HG02642 (cell line): ENCODE measurements at regions not wholly inside any gene's neighbourhood (a gene's known extent, or its start where the extent isn't known, plus 50 kb on each side); places are given as distances from the start of the nearest gene placed in this dataset.

Experiments used
- ATAC-seq: cut with Tn5 transposase; IDR thresholded peaks from one replicate; pipeline ENCODE4 v1.9.1; 2021; ENCODE audit warnings: mild to moderate bottlenecking; ENCODE audit not compliant: unreplicated experiment, poor library complexity

DNA sequence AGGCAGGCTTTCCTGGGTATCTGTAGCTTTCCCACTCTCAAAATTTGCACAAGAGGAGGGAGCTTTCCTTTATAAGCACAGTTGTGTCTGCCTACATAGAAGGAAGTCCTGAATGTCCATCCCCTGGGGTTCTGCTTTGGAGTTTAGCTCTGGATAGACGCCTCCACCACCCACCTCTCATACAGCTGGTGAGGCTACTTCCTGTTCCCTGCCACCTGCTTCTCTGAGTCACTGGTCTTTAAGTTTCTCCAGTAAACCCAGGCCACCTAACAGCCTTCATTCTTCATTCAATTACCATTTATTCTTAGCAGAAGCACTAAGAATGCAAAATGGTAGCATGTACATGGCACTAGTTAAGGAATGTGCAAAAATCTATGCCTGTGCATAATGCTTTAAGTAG lies 407.8 kb downstream of the CDH2 start:
- no peak for ATAC-seq

DNA sequence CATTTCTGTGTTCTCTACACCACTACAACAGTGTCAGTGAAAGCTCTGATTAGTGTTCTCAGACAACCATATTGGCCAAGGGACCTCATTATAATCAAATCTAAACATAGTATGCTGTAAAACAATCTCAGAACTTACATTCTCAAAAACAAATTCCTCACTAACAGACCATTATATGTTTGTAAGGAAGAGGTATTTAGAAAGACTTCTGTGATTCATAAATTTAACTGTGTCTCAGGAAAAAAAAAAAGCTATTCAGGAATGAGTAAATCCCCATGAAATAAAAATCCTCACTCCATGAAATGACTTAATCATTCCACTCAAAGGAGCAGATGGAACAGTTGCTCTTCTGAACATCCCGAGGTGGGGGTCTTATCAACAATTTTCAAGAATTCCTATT lies 413.0 kb downstream of the CDH2 start:
- ATAC-seq: no peak

DNA sequence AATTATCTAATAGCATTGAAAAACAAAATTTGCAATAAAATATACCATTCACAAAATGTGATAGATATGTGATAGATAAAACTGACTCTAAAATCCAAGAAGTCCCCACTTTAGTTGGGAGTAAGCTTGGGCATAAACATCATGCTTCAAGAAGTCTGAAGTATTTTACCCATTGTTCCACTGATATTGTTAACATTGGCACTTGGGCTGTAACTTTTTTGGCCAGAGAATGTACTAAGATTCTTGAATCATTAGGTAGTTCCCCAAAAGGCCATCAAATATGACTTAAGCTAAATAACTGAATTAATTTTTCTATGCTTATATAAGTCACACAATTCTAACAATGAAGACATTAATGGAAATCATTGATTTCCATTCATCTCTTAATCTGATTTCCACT lies 413.6 kb downstream of the CDH2 start:
- ATAC-seq: no peak

DNA sequence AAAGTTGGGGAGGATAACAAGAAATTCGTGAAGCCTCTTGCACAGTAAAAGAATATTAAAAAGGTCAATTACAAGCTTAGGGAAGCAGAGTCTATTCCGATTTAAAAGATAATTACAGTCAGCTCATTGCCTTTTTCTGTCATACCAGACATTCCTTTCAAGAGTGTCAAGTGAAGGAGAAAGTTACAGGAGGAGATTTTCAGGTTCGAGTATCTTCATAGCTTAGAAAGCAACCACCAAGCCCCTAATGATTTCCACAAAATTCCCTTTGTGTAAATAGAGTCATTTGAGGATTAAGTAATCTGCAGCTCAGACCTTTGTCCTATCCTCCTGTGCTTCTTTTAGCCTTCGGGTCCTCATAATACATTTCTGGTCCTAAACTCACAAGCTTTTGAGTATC lies 414.9 kb downstream of the CDH2 start:
- no peak for ATAC-seq

DNA sequence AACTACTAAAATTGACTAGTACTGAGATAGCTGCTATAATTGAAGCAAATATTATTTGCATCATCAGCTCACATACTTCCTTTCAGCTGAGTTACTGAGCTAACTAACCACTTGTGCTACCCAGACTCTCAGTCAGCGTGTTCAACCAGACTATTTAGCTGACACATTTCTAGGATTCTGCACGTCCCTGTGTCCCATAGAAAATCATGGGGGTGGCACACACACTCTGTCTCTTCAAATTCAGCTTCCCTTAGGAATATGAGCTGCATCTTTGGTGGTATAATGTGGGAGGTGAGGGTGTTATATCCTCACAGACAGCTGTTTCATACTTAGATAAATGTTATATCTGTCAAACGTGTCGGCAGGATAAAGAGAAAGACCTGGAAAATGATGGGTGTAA lies 424.0 kb downstream of the CDH2 start:
- ATAC-seq: no peak

DNA sequence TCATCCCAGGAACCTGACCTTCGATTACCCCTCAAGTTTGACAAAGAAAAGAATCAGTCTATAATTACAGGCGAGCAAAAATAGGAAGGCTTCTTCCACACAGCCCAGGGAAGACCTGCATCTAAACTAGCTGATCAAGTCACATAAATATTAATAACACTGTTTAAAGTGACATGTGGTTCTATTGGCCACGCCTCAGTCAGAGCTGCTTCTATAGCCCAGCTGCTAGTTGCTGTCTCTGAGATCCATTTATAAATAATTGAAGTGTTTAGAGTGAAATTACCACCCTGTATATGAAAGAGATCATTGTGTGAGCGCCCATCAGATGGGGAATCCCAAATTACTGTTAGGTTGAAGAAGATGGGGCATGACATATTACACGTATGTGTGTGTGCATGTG lies 426.0 kb downstream of the CDH2 start:
- ATAC-seq: no peak

DNA sequence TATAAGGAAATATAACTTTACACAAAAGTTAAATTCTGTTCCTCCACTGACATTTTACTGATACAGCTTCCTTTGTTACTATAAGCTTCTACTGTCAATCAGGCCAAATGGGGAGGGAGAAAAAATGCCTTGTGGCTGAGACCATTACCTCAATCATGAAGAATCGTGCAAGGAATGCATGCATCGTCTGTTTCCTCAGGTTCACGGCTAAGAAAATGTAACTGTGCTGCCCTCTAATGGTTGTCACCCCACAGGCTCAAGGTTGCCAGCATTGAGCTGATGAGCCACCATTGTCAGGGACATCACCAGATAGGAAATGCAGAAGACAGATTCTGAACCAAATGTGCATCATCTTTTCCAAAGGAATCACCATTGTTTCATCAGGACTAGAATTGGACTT lies 426.9 kb downstream of the CDH2 start:
- ATAC-seq: no peak

DNA sequence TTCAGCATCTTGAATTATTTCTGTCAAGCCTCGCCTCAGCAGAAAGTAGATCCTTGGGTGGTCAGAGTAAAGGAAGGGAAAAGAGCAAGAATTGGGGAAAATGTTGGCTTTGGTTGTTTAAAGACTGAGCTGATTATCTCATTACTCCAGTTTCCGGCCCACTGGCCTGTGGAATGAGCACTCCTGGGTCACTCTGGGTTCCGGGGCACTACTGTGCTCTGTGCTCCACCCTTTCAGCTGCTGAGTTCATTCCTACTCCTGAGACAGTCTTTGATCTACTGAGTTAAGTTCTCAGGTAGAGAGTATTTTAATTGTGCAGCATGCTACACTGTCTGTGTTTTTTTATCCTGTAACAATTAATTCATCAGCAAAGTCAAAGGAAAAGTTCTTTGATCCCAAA lies 427.7 kb downstream of the CDH2 start:
- ATAC-seq: no peak

DNA sequence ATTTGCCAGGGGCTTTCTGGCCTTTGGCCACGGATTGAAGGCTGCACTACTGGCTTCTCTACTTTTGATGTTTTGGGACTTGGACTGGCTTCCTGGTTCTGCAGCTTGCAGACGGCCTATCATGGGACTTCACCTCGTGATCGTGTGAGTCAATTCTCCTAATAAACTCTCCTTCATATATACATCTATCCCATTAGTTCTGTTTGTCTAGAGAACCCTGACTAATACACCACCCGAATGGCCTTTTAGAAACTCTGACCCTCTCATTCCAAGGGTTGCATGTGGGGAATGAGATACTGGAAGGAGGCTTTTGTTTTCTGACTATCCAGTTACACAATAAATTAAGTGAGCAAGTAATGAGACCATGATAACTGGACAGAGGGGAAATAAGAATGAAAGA lies 430.7 kb downstream of the CDH2 start:
- ATAC-seq: no peak

DNA sequence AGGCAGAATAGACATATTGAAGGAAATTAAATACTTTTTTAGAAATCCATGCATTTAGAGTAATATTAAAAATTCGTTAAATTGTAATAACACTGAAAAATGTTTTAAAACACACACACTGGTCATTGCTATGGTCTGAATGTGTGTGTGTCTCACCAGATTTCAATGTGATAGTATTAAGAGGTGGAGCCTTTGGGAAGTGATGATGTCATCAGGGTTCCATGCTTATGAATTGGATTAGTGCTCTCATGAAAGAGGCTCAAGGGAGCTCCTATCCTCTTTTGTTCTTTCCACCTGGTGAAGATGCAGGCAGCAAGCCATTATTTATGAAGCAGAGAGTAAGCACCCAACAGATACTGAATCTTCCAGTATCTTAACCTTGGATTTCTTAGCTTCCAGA lies 441.8 kb downstream of the CDH2 start:
- no peak for ATAC-seq

DNA sequence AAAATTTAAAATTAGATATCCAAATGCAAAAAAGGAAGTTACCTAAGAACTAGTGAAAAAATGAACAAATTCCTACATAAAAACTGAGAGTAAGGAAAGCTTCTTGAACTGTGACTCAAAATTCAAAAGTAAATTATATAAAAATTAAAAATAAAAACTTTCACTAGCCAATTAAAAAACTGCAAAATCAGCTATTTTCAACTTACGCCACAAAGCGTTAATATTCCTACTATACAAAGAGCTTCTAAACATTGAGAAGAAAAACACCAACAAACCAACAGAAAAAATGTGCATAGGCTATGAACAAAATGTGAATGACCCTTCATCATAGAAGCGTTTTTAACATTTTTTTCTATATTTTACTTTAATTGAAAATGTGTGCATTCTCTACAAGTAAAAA lies 445.7 kb downstream of the CDH2 start:
- ATAC-seq: no peak

DNA sequence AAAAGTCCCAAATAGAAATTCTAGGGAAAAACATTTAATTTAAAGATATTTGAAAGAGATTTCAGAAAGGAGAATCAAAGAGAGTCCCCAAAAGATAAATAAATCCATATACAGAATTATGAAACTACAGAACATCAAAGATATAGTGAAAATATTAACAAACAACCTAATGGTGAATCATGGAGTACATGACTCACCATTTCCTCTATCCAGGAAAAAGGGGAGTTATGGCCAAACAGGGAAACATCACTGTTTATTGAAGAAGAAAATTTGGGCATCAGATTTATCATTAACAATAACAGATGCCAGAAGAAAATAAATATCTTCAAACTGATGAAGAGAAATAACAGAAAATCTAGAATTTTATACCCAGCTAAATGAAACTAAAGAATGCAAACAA lies 448.3 kb downstream of the CDH2 start:
- no peak for ATAC-seq

DNA sequence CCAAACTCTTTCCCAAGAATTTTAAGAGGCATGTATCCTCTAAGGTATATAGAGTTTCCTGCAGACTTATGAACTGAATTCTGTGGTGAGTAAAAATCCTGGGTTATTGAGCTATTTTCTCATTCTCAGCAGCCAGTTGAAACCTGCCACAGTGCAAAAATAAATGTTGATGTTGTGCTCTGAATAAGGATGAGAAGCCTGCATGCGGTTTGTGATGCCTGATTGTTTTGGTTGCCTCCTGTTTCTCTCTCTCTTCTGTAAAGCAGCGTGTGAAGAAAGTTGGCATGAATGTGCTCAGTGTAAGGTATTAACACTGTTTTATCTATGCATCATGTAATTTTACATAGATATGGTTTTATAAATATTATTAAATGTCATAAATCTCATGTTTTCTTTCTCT lies 452.6 kb downstream of the CDH2 start:
- ATAC-seq: no peak

DNA sequence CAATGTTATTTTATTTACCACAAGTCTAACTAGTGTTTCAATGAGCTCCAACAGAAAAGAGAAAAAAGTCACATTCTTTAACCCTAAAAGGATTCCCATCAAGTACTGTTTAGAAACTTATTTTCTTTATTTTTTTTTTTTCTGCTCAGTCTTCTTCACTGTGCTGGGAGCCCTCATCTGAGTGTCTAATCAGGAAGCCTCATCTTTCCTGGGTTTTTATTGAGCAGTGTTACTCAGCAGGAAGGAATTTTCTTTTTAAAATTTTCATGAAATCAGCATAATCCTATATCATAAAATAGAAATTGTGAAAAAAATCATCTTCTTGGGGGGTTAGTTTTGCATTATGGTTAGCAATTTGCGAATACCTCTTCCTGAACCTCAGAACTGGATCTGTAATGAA lies 453.8 kb downstream of the CDH2 start:
- no peak for ATAC-seq

DNA sequence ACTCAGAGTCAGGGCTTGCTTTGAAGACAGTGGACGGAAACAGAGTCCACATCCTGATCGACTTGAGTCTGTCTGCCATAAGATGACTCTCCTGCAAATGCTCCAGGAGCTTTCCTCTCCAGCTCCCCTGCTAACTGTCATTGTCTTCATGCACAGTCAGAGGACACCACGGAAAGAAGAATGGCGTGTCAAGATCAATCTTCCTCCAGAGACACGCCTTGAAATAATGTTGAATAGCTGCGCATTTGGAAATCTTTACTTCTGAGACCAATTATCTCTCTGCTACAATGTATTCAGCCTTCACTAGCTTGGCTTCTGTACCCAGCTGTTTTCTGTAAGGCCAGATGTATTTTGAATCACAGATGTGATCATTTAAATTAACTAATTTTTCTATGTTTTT lies 457.2 kb downstream of the CDH2 start:
- no peak for ATAC-seq

DNA sequence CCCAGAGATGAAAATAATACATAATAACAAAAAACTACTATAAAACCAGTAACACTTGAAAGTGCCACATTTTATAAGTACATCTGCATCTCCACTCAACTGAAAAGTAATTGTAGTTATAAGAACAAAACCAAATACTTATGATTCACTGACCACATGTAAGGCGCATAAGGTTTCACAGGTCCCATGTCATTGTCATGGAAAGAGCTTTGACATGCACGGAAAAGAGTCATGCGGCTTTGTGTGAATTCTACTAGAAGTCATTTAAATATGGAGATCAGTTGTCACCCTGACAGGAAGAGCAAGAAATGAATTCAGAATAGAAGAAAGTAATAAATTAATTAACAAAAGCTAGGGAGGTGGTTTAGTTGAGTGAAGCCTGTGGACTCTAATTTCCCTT lies 459.1 kb downstream of the CDH2 start:
- ATAC-seq: no peak

DNA sequence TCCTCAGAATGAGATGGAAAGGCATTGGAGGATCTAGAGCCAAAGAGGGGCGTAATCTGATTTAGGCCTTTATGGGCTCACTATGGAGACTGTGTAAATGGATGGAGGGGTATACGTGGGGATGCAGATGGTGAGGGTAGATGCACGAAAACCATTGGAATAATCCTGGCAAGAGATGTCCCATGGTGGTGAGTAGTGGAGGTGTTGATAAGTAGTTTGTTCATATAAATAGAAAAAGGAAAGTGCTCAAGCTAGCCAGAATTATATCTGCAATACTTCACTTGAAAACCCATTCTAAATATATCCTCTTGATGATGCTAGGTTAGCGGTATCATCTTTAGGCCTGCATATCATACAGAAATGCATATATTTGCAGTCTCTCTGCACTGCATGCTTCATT lies 459.7 kb downstream of the CDH2 start:
- ATAC-seq: no peak

DNA sequence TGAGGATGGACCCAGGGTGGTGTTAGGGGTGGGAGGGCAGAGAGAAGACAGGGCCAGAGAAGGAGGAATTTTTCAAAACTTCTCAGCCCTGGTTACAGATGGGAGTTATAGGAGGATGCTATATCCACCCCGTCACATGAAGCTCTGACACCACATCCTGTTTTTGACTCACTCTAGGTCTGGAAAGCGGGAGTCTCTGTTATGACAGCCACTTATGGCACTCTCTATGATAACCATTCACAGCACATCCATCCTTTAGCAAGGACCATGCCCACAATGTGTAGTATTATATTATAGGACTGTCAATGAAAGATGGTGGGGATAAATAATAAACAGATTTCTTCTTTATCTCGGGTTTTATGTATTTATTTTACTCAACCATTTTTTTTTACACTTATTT lies 461.2 kb downstream of the CDH2 start:
- ATAC-seq: no peak

DNA sequence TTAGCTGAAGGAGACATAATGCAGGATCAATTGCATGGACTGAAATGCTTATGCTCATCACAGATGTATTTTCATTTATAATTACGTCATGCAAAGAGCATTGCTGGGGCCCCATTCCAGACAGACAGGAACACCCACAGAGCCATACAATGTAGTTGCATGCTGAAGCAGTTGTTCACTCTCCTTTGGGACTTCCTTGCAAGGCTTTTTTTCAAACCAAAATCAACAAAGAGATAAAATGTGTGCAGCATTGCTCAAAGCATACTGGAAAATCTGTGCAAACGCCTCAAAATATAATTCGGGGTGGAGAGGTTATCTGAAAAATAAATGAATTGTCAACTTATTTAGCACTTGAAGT lies 463.2 kb downstream of the CDH2 start:
- no peak for ATAC-seq

DNA sequence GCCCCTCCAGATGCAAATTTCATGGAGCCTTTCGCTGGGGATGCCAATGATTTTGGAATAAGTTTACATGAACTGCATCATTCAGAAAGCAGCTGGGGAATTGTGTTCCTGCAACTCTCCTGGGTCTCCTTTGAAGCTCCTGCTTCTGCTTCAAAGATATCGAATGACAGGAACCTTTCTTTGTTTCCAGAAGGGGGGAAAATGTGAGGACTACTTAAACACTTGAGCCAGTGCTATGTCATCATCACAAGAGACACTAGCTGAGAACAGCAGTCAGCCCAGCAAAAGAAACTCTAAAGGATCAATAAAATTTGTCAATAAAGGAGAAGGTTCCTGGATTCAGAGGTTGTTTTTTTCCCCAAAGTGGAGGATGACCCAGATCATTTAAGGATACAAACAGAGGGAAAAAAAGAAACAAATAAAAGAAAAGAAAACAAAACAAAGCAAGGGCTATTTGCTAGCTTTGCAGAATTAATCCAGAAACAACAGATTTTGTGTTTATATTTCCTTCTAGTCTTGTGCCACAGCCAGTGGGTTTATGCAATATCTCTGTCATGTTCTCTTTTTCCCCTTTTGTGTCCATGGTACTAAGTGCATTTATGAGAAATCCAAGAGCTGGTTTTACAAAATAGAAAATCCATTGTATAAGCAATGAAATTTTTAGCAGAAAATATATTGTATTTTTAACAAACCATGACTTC lies 463.7 kb downstream of the CDH2 start:
- ATAC-seq: no peak

DNA sequence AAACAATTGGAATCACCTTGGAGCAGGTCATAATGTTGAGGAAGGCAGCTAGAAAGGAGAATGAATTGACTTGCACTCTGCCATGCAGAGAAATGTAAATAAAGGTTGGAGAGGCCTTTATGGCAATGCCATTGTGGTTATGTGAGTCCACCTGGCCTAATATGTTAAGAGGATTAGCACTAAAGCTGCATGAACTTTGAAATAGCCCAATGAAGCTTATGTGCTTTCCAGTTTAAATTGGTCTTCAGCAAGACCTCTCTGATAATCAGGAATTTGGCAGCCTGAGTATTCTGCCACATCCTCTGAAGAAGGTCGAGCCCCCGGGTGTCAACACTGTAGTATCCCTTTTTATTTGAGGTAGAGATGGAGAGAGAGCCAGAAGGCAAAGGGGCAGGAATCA lies 464.9 kb downstream of the CDH2 start:
- no peak for ATAC-seq

DNA sequence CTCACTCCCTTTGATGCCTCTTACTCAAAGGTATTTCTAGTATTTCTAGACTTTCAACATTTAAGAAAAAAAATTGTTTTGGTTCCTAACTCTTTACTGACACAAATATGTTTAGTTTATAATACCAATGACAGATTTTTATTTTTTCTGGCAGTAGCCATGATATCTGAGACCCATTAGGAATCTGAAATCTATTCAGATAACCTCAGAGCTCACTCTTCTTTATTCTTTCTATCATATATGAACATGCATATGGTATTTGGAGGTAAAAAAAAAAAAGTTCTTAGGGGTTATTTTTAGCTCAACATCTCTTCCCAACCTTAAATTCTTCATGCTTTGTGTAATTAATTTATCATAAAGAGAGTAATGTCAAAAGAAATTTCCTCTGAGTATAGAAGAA lies 465.5 kb downstream of the CDH2 start:
- no peak for ATAC-seq

DNA sequence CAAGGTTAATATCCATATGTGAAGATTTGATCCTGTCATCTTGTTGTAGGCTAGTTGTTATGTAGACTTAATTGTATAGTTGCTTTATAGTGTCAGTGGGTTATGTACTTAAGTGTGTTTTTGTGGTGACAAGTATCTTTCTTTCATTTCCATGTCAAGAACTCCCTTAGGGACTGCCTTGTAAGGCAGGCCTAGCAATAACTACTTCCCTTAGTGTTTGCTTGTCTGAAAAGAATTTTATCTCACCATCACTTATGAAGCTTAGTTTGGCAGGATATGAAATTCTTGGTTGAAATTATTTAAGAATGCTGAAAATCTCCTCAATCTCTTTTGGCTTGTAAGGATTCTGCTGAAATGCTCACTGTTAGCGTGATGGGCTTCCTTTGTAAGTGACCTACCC lies 467.6 kb downstream of the CDH2 start:
- ATAC-seq: no peak
